GM23338 (cell line): ENCODE measurements at regions not wholly inside any gene's neighbourhood (a gene's known extent, or its start where the extent isn't known, plus 50 kb on each side); places are given as distances from the start of the nearest gene placed in this dataset.

ENCODE experiments used
- ATAC-seq: fragments of 200-7000 bp; cut with Tn5 transposase; 3 replicates; pipeline ENCODE4 v1.9.1; 2020
- DNase-seq: peaks from one replicate; pipeline ENCODE4 v3.0.0-alpha.2; 2015; ENCODE audit warnings: low spot score
- H2AFZ ChIP-seq: fragments of 200-600 bp; sonication (generic); 2 replicates; pipeline ENCODE4 v1.8.0; 2016; ENCODE audit warnings: antibody characterized with exemption, mild to moderate bottlenecking, moderate library complexity
- H3F3A ChIP-seq: fragments of 200-600 bp; sonication (generic); replicated peaks from 2 replicates; pipeline ENCODE4 v1.8.0; 2017; ENCODE audit warnings: antibody characterized with exemption, mixed run types, low read depth
- H3K27ac ChIP-seq: fragments of 200-600 bp; sonication (generic); 2 replicates; pipeline ENCODE4 v1.6.1; 2016; ENCODE audit warnings: low read depth
- H3K27me3 ChIP-seq: fragments of 200-600 bp; sonication (generic); 2 replicates; pipeline ENCODE4 v1.8.0; 2016; ENCODE audit warnings: mild to moderate bottlenecking, mixed run types, moderate library complexity; ENCODE audit not compliant: insufficient read depth
- H3K36me3 ChIP-seq: fragments of 200-600 bp; sonication (generic); 2 replicates; pipeline ENCODE4 v1.8.0; 2016; ENCODE audit warnings: mild to moderate bottlenecking; ENCODE audit not compliant: insufficient read depth
- H3K4me1 ChIP-seq: fragments of 200-600 bp; sonication (generic); 2 replicates; pipeline ENCODE4 v1.8.0; 2016; ENCODE audit warnings: mild to moderate bottlenecking, moderate library complexity; ENCODE audit not compliant: insufficient read depth
- H3K4me2 ChIP-seq: fragments of 200-600 bp; sonication (generic); 2 replicates; pipeline ENCODE4 v1.7.1; 2017; ENCODE audit warnings: mixed run types
- H3K4me3 ChIP-seq: fragments of 200-600 bp; sonication (generic); 2 replicates; pipeline ENCODE4 v1.6.1; 2016; ENCODE audit warnings: mixed run types
- H3K79me2 ChIP-seq: fragments of 200-600 bp; sonication (generic); replicated peaks from 2 replicates; pipeline ENCODE4 v1.8.0; 2017; ENCODE audit warnings: mild to moderate bottlenecking; ENCODE audit not compliant: insufficient read depth
- H3K9me2 ChIP-seq: fragments of 200-600 bp; sonication (generic); 2 replicates; pipeline ENCODE4 v1.8.0; 2017; ENCODE audit not compliant: insufficient read depth
- H4K20me1 ChIP-seq: fragments of 200-600 bp; sonication (generic); replicated peaks from 2 replicates; pipeline ENCODE4 v1.8.0; 2017; ENCODE audit warnings: mild to moderate bottlenecking; ENCODE audit not compliant: insufficient read depth
- H3K27ac Mint-ChIP-seq: 2 replicates; pipeline ENCODE4 v1.8.0; 2020; ENCODE audit warnings: inconsistent platforms, mild to moderate bottlenecking, moderate library complexity, mixed read lengths
- H3K27me3 Mint-ChIP-seq: 3 replicates; pipeline ENCODE4 v1.8.0; 2022; ENCODE audit warnings: low read depth, mild to moderate bottlenecking, moderate library complexity, mixed read lengths, inconsistent platforms; ENCODE audit not compliant: insufficient read depth, poor library complexity
- H3K36me3 Mint-ChIP-seq: 3 replicates; pipeline ENCODE4 v1.8.0; 2021; ENCODE audit warnings: low read depth, mild to moderate bottlenecking, inconsistent platforms, moderate library complexity, mixed read lengths
- H3K4me1 Mint-ChIP-seq: 3 replicates; pipeline ENCODE4 v1.8.0; 2020; ENCODE audit warnings: mild to moderate bottlenecking, inconsistent platforms, mixed read lengths
- H3K4me3 Mint-ChIP-seq: 3 replicates; pipeline ENCODE4 v1.8.0; 2021; ENCODE audit warnings: moderate library complexity, mild to moderate bottlenecking, inconsistent platforms, mixed read lengths
- H3K9me3 Mint-ChIP-seq: 3 replicates; pipeline ENCODE4 v1.8.0; 2020; ENCODE audit warnings: moderate library complexity, mild to moderate bottlenecking, inconsistent platforms, mixed read lengths
- CREB1 ChIP-seq: fragments of 250-450 bp; sonication (Bioruptor Pico); IDR thresholded peaks from 2 replicates; pipeline ENCODE4 v1.5.0; 2020; ENCODE audit warnings: low read depth, mild to moderate bottlenecking, moderate library complexity
- CTCF ChIP-seq, 2 experiments: fragments of 200-600 bp in 1 of 2; sonication (generic) in 1 of 2; conservative IDR thresholded peaks; 2 replicates each; pipeline versions ENCODE4 v1.5.1 to v1.6.1; 2016 to 2017; ENCODE audit warnings: antibody characterized with exemption in 2 of 2, low read depth in 2 of 2, mild to moderate bottlenecking in 2 of 2, moderate library complexity in 1 of 2
- ETS1 ChIP-seq: IDR thresholded peaks from 2 replicates; pipeline ENCODE4 v1.6.1; 2016; ENCODE audit warnings: antibody characterized with exemption
- EZH2 ChIP-seq: fragments of 200-600 bp; sonication (generic); IDR thresholded peaks from one replicate; pipeline ENCODE4 v1.8.0; 2017; ENCODE audit warnings: antibody characterized with exemption, mild to moderate bottlenecking, low read depth; ENCODE audit not compliant: unreplicated experiment
- EZH2phosphoT487 ChIP-seq: fragments of 200-600 bp; sonication (generic); IDR thresholded peaks from one replicate; pipeline ENCODE4 v1.8.1; 2018; ENCODE audit warnings: antibody characterized with exemption; ENCODE audit not compliant: unreplicated experiment
- JUNB ChIP-seq: IDR thresholded peaks from one replicate; pipeline ENCODE4 v1.6.1; 2016; ENCODE audit warnings: antibody characterized with exemption; ENCODE audit not compliant: unreplicated experiment
- POLR2AphosphoS5 ChIP-seq: IDR thresholded peaks from 2 replicates; pipeline ENCODE4 v1.6.1; 2016; ENCODE audit warnings: antibody characterized with exemption, low read depth
- REST ChIP-seq: IDR thresholded peaks from one replicate; pipeline ENCODE4 v1.6.1; 2018; ENCODE audit warnings: antibody characterized with exemption; ENCODE audit not compliant: unreplicated experiment
- STAT1 ChIP-seq: IDR thresholded peaks from one replicate; pipeline ENCODE4 v1.6.1; 2016; ENCODE audit warnings: antibody characterized with exemption; ENCODE audit not compliant: unreplicated experiment
- ZNF114 ChIP-seq: fragments of 250-450 bp; sonication (Bioruptor Pico); IDR thresholded peaks from 2 replicates; pipeline ENCODE4 v1.5.0; 2020; ENCODE audit warnings: mild to moderate bottlenecking, moderate library complexity
- ZNF331 ChIP-seq: fragments of 250-450 bp; sonication (Bioruptor Pico); IDR thresholded peaks from 2 replicates; pipeline ENCODE4 v1.5.0; 2020; ENCODE audit warnings: low read depth, mild to moderate bottlenecking, moderate library complexity
- ZNF462 ChIP-seq: fragments of 250-450 bp; sonication (Bioruptor Pico); IDR thresholded peaks from 2 replicates; pipeline ENCODE4 v1.5.0; 2020; ENCODE audit warnings: mild to moderate bottlenecking, moderate library complexity

- Mint-ChIP-seq H3K27me3 (no peaks in the 10 kb centered on the region), H3K4me3 (no peak overlapping the region), H3K27ac (no peak overlapping the region), H3K9me3 (no peaks in the 10 kb centered on the region), H3K4me1 (peaks cover 15% of the 10 kb centered on the region), H3K36me3 (no peaks in the 10 kb centered on the region)
- Histone ChIP-seq H3K36me3 (no peaks in the 10 kb centered on the region), H3K27me3 (no peaks in the 10 kb centered on the region), H3K27ac (no peak overlapping the region), H3K9me2 (no peaks in the 10 kb centered on the region), H3F3A (no peaks in the 10 kb centered on the region), H2AFZ (no peak overlapping the region), H3K79me2 (no peaks in the 10 kb centered on the region), H3K4me1 (peaks cover 7% of the 10 kb centered on the region), H3K4me2 (no peak overlapping the region), H3K4me3 (no peak overlapping the region), H4K20me1 (no peaks in the 10 kb centered on the region)
- DNase-seq, result no peak
- TF ChIP-seq JUNB, result no peak
- TF ChIP-seq ZNF462 (CRISPR knock-in tag), result no peak
- no peak for TF ChIP-seq POLR2AphosphoS5
- no peak for TF ChIP-seq EZH2
- no peak for TF ChIP-seq REST
- TF ChIP-seq ZNF331 (CRISPR knock-in tag), result no peak
- TF ChIP-seq EZH2phosphoT487, result no peak
- TF ChIP-seq STAT1, result no peak
- no peak for TF ChIP-seq CTCF (conservative IDR thresholded peaks at IDR 0.05; ENCODE audit: low read depth in 2 of 2)
- no peak for TF ChIP-seq CREB1 (CRISPR knock-in tag)
- TF ChIP-seq ZNF114 (CRISPR knock-in tag), result no peak
- no peak for TF ChIP-seq ETS1
- ATAC-seq, result no peak
Observed at GRCh38 chr12:24363177-24363754, 413.8 kb upstream of the SOX5 start.
